ENCODE measurements at regions not wholly inside any gene's neighbourhood (a gene's known extent, or its start where the extent isn't known, plus 50 kb on each side); places are given as distances from the start of the nearest gene placed in this dataset.

GRCh38 chr2:224258059-224258458, 143.8 kb downstream of the FAM124B start:
- Mint-ChIP-seq H3K27ac (no peak overlapping the region), H3K4me1 (peaks cover 5 to 6% of the 10 kb centered on the region in 2 experiments), H3K36me3 (ENCODE audit: insufficient read depth in 1 of 3, low read depth in 3 of 3) (no peaks in the 10 kb centered on the region), H3K27me3 (ENCODE audit: low read depth) (peaks cover 2% of the 10 kb centered on the region; the same call in 1 of the 2 replicates), H3K4me3 (no peak overlapping the region), H3K9me3 (no peaks in the 10 kb centered on the region; a peak in 1 of 5 replicates)
- no peaks in the 10 kb centered on the region for H3K23me2 ChIP-seq (ENCODE audit: insufficient read length, low read depth, low read length, poor library complexity, severe bottlenecking)
- DNase-seq: no peak
- H3K9me3 ChIP-seq (ENCODE audit: control insufficient read depth, low read depth, low read length): no peaks in the 10 kb centered on the region
- H4K5ac ChIP-seq (ENCODE audit: insufficient read length, low read depth, low read length): no peak overlapping the region
- H3K23ac ChIP-seq (ENCODE audit: insufficient read length, low read depth, low read length): no peak overlapping the region
- H3K27me3 ChIP-seq (ENCODE audit: insufficient read depth, low read length): no peaks in the 10 kb centered on the region
- no peak overlapping the region for H2BK20ac ChIP-seq (ENCODE audit: low read depth, low read length, poor library complexity, severe bottlenecking)
- H3K79me2 ChIP-seq (ENCODE audit: insufficient read depth, low read length): no peaks in the 10 kb centered on the region
- no peak overlapping the region for H4K91ac ChIP-seq (ENCODE audit: insufficient read length, low read depth, low read length)
- H2BK15ac ChIP-seq (ENCODE audit: low read depth, low read length): no peak overlapping the region
- no peak overlapping the region for H3K9ac ChIP-seq (ENCODE audit: extremely low read depth, insufficient read length, low read length)
- H2BK5ac ChIP-seq (ENCODE audit: insufficient read length, low read length): no peak overlapping the region
- H3K79me1 ChIP-seq (ENCODE audit: insufficient read depth, low read depth, low read length, poor library complexity, severe bottlenecking): no peaks in the 10 kb centered on the region
- H3K4me2 ChIP-seq (ENCODE audit: insufficient read depth, insufficient read length, low read length): no peak overlapping the region
- no peak overlapping the region for H3K18ac ChIP-seq (ENCODE audit: insufficient read length, low read depth, low read length)
- H3K14ac ChIP-seq (ENCODE audit: insufficient read depth, low read length): no peak overlapping the region
- TF ChIP-seq, protein P1, sequence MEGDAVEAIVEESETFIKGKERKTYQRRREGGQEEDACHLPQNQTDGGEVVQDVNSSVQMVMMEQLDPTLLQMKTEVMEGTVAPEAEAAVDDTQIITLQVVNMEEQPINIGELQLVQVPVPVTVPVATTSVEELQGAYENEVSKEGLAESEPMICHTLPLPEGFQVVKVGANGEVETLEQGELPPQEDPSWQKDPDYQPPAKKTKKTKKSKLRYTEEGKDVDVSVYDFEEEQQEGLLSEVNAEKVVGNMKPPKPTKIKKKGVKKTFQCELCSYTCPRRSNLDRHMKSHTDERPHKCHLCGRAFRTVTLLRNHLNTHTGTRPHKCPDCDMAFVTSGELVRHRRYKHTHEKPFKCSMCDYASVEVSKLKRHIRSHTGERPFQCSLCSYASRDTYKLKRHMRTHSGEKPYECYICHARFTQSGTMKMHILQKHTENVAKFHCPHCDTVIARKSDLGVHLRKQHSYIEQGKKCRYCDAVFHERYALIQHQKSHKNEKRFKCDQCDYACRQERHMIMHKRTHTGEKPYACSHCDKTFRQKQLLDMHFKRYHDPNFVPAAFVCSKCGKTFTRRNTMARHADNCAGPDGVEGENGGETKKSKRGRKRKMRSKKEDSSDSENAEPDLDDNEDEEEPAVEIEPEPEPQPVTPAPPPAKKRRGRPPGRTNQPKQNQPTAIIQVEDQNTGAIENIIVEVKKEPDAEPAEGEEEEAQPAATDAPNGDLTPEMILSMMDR (conservative IDR thresholded peaks at IDR 0.05): no peak
- H3K4ac ChIP-seq (ENCODE audit: low read depth, low read length): no peak overlapping the region
- H3K56ac ChIP-seq (ENCODE audit: insufficient read length, low read depth, low read length): no peak overlapping the region
- no peak overlapping the region for H2AK5ac ChIP-seq (ENCODE audit: insufficient read length, low read length)
- no CpG with 5 or more reads among the region's 2 CpGs for WGBS (ENCODE audit: extremely low coverage, insufficient read length, low lambda C conversion rate)
- H3T11ph ChIP-seq (ENCODE audit: low read length): no peak overlapping the region
- H4K20me1 ChIP-seq (ENCODE audit: control insufficient read depth, insufficient read depth, insufficient read length): no peaks in the 10 kb centered on the region
- H3K27ac ChIP-seq (ENCODE audit: insufficient read length, low read depth, low read length): no peak overlapping the region
- H3K4me1 ChIP-seq (ENCODE audit: insufficient read depth, low read length): no peaks in the 10 kb centered on the region
- no peak overlapping the region for H4K8ac ChIP-seq (replicated peaks; ENCODE audit: insufficient read length, low read depth, low read length)
- no peak overlapping the region for H2BK12ac ChIP-seq (ENCODE audit: insufficient read length, low read depth, low read length)
- H2AFZ ChIP-seq (ENCODE audit: low read length): no peak overlapping the region
- no peak overlapping the region for H2BK120ac ChIP-seq (ENCODE audit: low read depth, low read length, poor library complexity, severe bottlenecking)

All from H9 (cell line).